GM12872 (cell line): ENCODE measurements at regions not wholly inside any gene's neighbourhood (a gene's known extent, or its start where the extent isn't known, plus 50 kb on each side); places are given as distances from the start of the nearest gene placed in this dataset.

Source experiments
- CTCF ChIP-seq: IDR thresholded peaks from 3 replicates; pipeline ENCODE4 v1.5.1; 2011; ENCODE audit warnings: low read depth, mild to moderate bottlenecking, low read length, moderate library complexity; ENCODE audit not compliant: insufficient read depth

- no peak for TF ChIP-seq CTCF
Observed at GRCh38 chr7:17721736-17722285, 218.5 kb downstream of the SNX13 start.

- no peak for TF ChIP-seq CTCF
Observed at GRCh38 chr7:17722798-17723197, 217.5 kb downstream of the SNX13 start.

- no peak for TF ChIP-seq CTCF
Observed at GRCh38 chr7:17725821-17726220, 214.5 kb downstream of the SNX13 start.

- no peak for TF ChIP-seq CTCF
Observed at GRCh38 chr7:17732083-17732482, 208.2 kb downstream of the SNX13 start.
